Mesendoderm (in vitro differentiated cells): ENCODE measurements at regions not wholly inside any gene's neighbourhood (a gene's known extent, or its start where the extent isn't known, plus 50 kb on each side); places are given as distances from the start of the nearest gene placed in this dataset.

Source experiments
- DNase-seq: peaks from one replicate; pipeline ENCODE4 v3.0.0; 2013
- H2AK5ac ChIP-seq: 2 replicates; pipeline ENCODE4 v1.6.1; 2013; ENCODE audit warnings: low read length, inconsistent platforms
- H2BK120ac ChIP-seq: 2 replicates; pipeline ENCODE4 v1.6.1; 2013; ENCODE audit warnings: low read depth, mild to moderate bottlenecking, low read length, moderate library complexity, mixed read lengths
- H2BK15ac ChIP-seq: replicated peaks from 2 replicates; pipeline ENCODE4 v1.6.1; 2013; ENCODE audit warnings: low read depth, mild to moderate bottlenecking, moderate library complexity
- H2BK5ac ChIP-seq: 2 replicates; pipeline ENCODE4 v1.6.1; 2013; ENCODE audit warnings: low read length, inconsistent platforms
- H3K18ac ChIP-seq: 2 replicates; pipeline ENCODE4 v1.6.1; 2013; ENCODE audit warnings: mild to moderate bottlenecking, low read length, mixed read lengths
- H3K23ac ChIP-seq: one replicate; pipeline ENCODE4 v1.6.1; 2013; ENCODE audit warnings: low read length
- H3K27ac ChIP-seq: 2 replicates; pipeline ENCODE4 v1.5.1; 2013; ENCODE audit warnings: low read depth, mild to moderate bottlenecking, inconsistent platforms, low read length, moderate library complexity
- H3K27me3 ChIP-seq: 2 replicates; pipeline ENCODE4 v1.6.1; 2013; ENCODE audit warnings: low read length, control low read depth, mild to moderate bottlenecking, inconsistent platforms; ENCODE audit not compliant: insufficient read depth, poor library complexity
- H3K36me3 ChIP-seq: 2 replicates; pipeline ENCODE4 v1.6.1; 2013; ENCODE audit warnings: low read length, inconsistent platforms; ENCODE audit not compliant: control insufficient read depth, insufficient read depth
- H3K4ac ChIP-seq: one replicate; pipeline ENCODE4 v1.6.1; 2013; ENCODE audit warnings: low read depth, mild to moderate bottlenecking, low read length, moderate library complexity
- H3K4me1 ChIP-seq: 2 replicates; pipeline ENCODE4 v1.6.1; 2013; ENCODE audit warnings: low read depth, low read length, inconsistent platforms; ENCODE audit not compliant: control insufficient read depth
- H3K4me2 ChIP-seq: 2 replicates; pipeline ENCODE4 v1.6.1; 2013; ENCODE audit warnings: low read length
- H3K4me3 ChIP-seq: 2 replicates; pipeline ENCODE4 v1.5.1; 2013; ENCODE audit warnings: mild to moderate bottlenecking, low read length
- H3K56ac ChIP-seq: one replicate; pipeline ENCODE4 v1.6.1; 2013; ENCODE audit warnings: low read length
- H3K79me1 ChIP-seq: 2 replicates; pipeline ENCODE4 v1.6.1; 2013; ENCODE audit warnings: low read length, inconsistent platforms
- H3K79me2 ChIP-seq: 2 replicates; pipeline ENCODE4 v1.6.1; 2013; ENCODE audit warnings: mild to moderate bottlenecking, low read length; ENCODE audit not compliant: control insufficient read depth, insufficient read depth
- H3K9ac ChIP-seq: 2 replicates; pipeline ENCODE4 v1.6.1; 2013; ENCODE audit warnings: low read length, inconsistent platforms
- H4K5ac ChIP-seq: one replicate; pipeline ENCODE4 v1.6.1; 2013; ENCODE audit warnings: low read length
- H4K8ac ChIP-seq: one replicate; pipeline ENCODE4 v1.6.1; 2013; ENCODE audit warnings: low read depth, mild to moderate bottlenecking, control low read depth, low read length, moderate library complexity
- WGBS: extraction: QIAGEN DNeasy Blood & Tissue Kit; methylation state at CpG from one replicate; pipeline ENCODE4 v1.1.7; 2013; ENCODE audit warnings: low lambda C conversion rate, missing lambda C conversion rate; ENCODE audit not compliant: insufficient coverage; ENCODE audit errors: extremely low coverage; 5-methylcytosine and 5-hydroxymethylcytosine counted together

DNA sequence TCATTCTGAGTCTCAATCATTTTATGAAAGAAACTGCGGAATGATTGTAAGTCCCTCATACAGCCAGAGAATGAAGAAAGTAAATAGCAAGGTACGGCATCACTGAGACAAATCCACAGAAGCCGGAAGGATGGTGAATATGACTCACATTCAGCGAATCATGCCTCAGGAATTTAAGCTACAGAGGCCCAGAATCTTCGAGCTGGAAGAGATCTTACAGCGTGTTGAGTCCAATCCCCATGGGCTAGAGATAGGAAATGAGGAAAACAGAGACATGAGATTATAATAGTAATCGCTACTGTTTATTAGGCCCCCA is 173.2 kb downstream of the KIF18A start:
- Histone ChIP-seq H3K4ac (no peak overlapping the region), H4K5ac (no peak overlapping the region), H2BK120ac (no peak overlapping the region), H3K4me1 (no peaks in the 10 kb centered on the region), H2AK5ac (no peak overlapping the region), H3K36me3 (no peaks in the 10 kb centered on the region), H3K79me2 (no peaks in the 10 kb centered on the region), H3K23ac (no peak overlapping the region), H2BK5ac (no peak overlapping the region), H3K9ac (no peak overlapping the region), H4K8ac (no peak overlapping the region), H3K27ac (peak overlapping the region; percentile 11), H3K18ac (no peak overlapping the region), H3K79me1 (no peaks in the 10 kb centered on the region), H3K4me3 (no peak overlapping the region), H3K27me3 (no peaks in the 10 kb centered on the region), H3K56ac (no peak overlapping the region), H2BK15ac (no peak overlapping the region), H3K4me2 (no peak overlapping the region)
- DNase-seq: peak; percentile 89
- no CpG with 5 or more reads among the region's 7 CpGs for WGBS

- no peaks in the 10 kb centered on the region for H3K79me1 ChIP-seq
- no peak overlapping the region for H3K4me2 ChIP-seq
- no peak overlapping the region for H4K5ac ChIP-seq
- no peak overlapping the region for H2BK120ac ChIP-seq
- H3K36me3 ChIP-seq: no peaks in the 10 kb centered on the region
- H3K27ac ChIP-seq: peak overlapping the region; percentile 11
- H3K4me1 ChIP-seq: no peaks in the 10 kb centered on the region
- DNase-seq: peak; percentile 82
- H4K8ac ChIP-seq: no peak overlapping the region
- H2BK15ac ChIP-seq: no peak overlapping the region
- no peak overlapping the region for H3K56ac ChIP-seq
- H3K4ac ChIP-seq: no peak overlapping the region
- H3K79me2 ChIP-seq: no peaks in the 10 kb centered on the region
- no peak overlapping the region for H2AK5ac ChIP-seq
- H3K27me3 ChIP-seq: no peaks in the 10 kb centered on the region
- H3K9ac ChIP-seq: no peak overlapping the region
- no CpG with 5 or more reads among the region's 13 CpGs for WGBS
- no peak overlapping the region for H3K4me3 ChIP-seq
- no peak overlapping the region for H3K23ac ChIP-seq
- no peak overlapping the region for H2BK5ac ChIP-seq
- H3K18ac ChIP-seq: no peak overlapping the region
Measured at GRCh38 chr11:27933992-27934829, 173.7 kb downstream of the KIF18A start.

- WGBS: no CpG with 5 or more reads among the region's 1 CpG
- no peak overlapping the region for H3K9ac ChIP-seq
- DNase-seq: no peak
Measured at GRCh38 chr11:27931770-27932169, 176.2 kb downstream of the KIF18A start.

DNA sequence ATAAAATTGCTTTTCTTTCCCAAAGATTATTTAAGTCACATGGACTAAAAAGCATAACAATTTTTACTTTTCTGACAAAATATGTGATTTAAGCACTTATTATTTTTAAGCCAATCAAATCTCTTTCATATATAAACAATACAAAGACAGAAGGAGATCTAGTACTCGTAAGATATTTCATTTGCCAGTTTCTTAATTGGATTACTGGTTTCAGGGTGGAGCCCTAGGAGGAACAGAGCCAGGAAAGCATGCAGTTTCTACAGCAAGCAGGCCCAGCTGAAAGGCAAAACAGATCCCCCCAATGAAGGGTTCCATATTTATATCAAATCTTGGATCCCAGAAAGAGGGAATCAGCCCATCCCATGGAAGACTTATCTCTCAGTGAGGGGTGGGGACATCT is 177.0 kb downstream of the KIF18A start:
- H3K4ac ChIP-seq: no peak overlapping the region
- H2BK15ac ChIP-seq: no peak overlapping the region
- no peaks in the 10 kb centered on the region for H3K79me2 ChIP-seq
- WGBS: no CpG with 5 or more reads among the region's 1 CpG
- H3K4me3 ChIP-seq: no peak overlapping the region
- no peak overlapping the region for H3K4me2 ChIP-seq
- H3K27me3 ChIP-seq: no peaks in the 10 kb centered on the region
- H3K36me3 ChIP-seq: no peaks in the 10 kb centered on the region
- H3K9ac ChIP-seq: no peak overlapping the region
- H2BK120ac ChIP-seq: no peak overlapping the region
- H4K5ac ChIP-seq: no peak overlapping the region
- no peak overlapping the region for H3K23ac ChIP-seq
- no peak overlapping the region for H3K27ac ChIP-seq
- H3K56ac ChIP-seq: no peak overlapping the region
- no peak overlapping the region for H2BK5ac ChIP-seq
- no peak for DNase-seq
- H3K79me1 ChIP-seq: no peaks in the 10 kb centered on the region
- H3K4me1 ChIP-seq: no peaks in the 10 kb centered on the region
- no peak overlapping the region for H2AK5ac ChIP-seq
- no peak overlapping the region for H4K8ac ChIP-seq
- H3K18ac ChIP-seq: no peak overlapping the region

More at GRCh38 chr11:27931770-27932169, 176.2 kb downstream of the KIF18A start:
- Histone ChIP-seq H3K79me2 (no peaks in the 10 kb centered on the region), H3K4me2 (no peak overlapping the region), H3K18ac (no peak overlapping the region), H3K36me3 (no peaks in the 10 kb centered on the region), H3K23ac (no peak overlapping the region), H4K8ac (no peak overlapping the region), H2BK5ac (no peak overlapping the region), H3K56ac (no peak overlapping the region), H3K27ac (no peak overlapping the region), H3K4ac (no peak overlapping the region), H4K5ac (no peak overlapping the region), H3K79me1 (no peaks in the 10 kb centered on the region), H3K4me1 (no peaks in the 10 kb centered on the region), H3K27me3 (no peaks in the 10 kb centered on the region), H2AK5ac (no peak overlapping the region), H2BK15ac (no peak overlapping the region), H2BK120ac (no peak overlapping the region), H3K4me3 (no peak overlapping the region)

- H3K23ac ChIP-seq: no peak overlapping the region
Measured at GRCh38 chr11:27928809-27929208, 179.1 kb downstream of the KIF18A start.

GRCh38 chr11:27926981-27927481 is 180.9 kb downstream of the KIF18A start:
- Histone ChIP-seq H3K79me1 (no peaks in the 10 kb centered on the region), H3K4me3 (no peak overlapping the region), H3K9ac (no peak overlapping the region), H3K27ac (no peak overlapping the region), H2AK5ac (no peak overlapping the region), H3K4ac (no peak overlapping the region), H3K36me3 (no peaks in the 10 kb centered on the region), H3K18ac (no peak overlapping the region), H4K8ac (no peak overlapping the region), H2BK15ac (no peak overlapping the region), H3K23ac (no peak overlapping the region), H3K27me3 (no peaks in the 10 kb centered on the region), H2BK120ac (no peak overlapping the region), H3K4me1 (no peaks in the 10 kb centered on the region), H3K56ac (no peak overlapping the region), H3K4me2 (no peak overlapping the region), H3K79me2 (no peaks in the 10 kb centered on the region), H4K5ac (no peak overlapping the region), H2BK5ac (no peak overlapping the region)
- DNase-seq: peak; percentile 45
- no CpG with 5 or more reads among the region's 4 CpGs for WGBS

More at GRCh38 chr11:27928809-27929208, 179.1 kb downstream of the KIF18A start:
- no peaks in the 10 kb centered on the region for H3K4me1 ChIP-seq
- no peak overlapping the region for H2AK5ac ChIP-seq
- H3K9ac ChIP-seq: no peak overlapping the region
- H3K18ac ChIP-seq: no peak overlapping the region
- no peak overlapping the region for H2BK120ac ChIP-seq
- no peak overlapping the region for H2BK5ac ChIP-seq
- H3K36me3 ChIP-seq: no peaks in the 10 kb centered on the region
- no peak overlapping the region for H4K5ac ChIP-seq
- WGBS: no CpG with 5 or more reads among the region's 1 CpG
- no peaks in the 10 kb centered on the region for H3K79me1 ChIP-seq
- H2BK15ac ChIP-seq: no peak overlapping the region
- H3K56ac ChIP-seq: no peak overlapping the region
- no peak for DNase-seq
- H3K79me2 ChIP-seq: no peaks in the 10 kb centered on the region
- no peak overlapping the region for H3K4ac ChIP-seq
- no peaks in the 10 kb centered on the region for H3K27me3 ChIP-seq
- no peak overlapping the region for H3K4me2 ChIP-seq
- H3K4me3 ChIP-seq: no peak overlapping the region
- H3K27ac ChIP-seq: no peak overlapping the region
- H4K8ac ChIP-seq: no peak overlapping the region
